A673 (cell line): ENCODE measurements at regions not wholly inside any gene's neighbourhood (a gene's known extent, or its start where the extent isn't known, plus 50 kb on each side); places are given as distances from the start of the nearest gene placed in this dataset.

ENCODE experiments used
- BruUV-seq: library from RNA; stranded (reverse); fragments of 400-500 nt; replicated peaks from 2 replicates; lab custom pipeline; 2021; lab: Mats Ljungman, UMichigan
- CTCF ChIA-PET: fragments of 300-600 bp; sonication (Branson Sonifier 250); formaldehyde crosslinking; loops from one replicate; lab custom pipeline; 2022; ENCODE audit warnings: antibody characterized with exemption; lab: Charles Lee
- POLR2A ChIA-PET: fragments of 300-600 bp; sonication (Branson Sonifier 250); formaldehyde crosslinking; loops from one replicate; lab custom pipeline; 2022; ENCODE audit warnings: antibody characterized with exemption; ENCODE audit not compliant: low non-redundant PET; lab: Charles Lee
- DNase-seq: peaks from one replicate; pipeline ENCODE4 v3.0.0-alpha.2; 2015; ENCODE audit warnings: low spot score
- H3K27ac ChIP-seq: fragments of 200-600 bp; sonication (generic); 2 replicates; pipeline ENCODE4 v1.5.1; 2016; ENCODE audit warnings: mixed run types, low read depth, mild to moderate bottlenecking, mixed read lengths, antibody characterized with exemption, low read length; ENCODE audit not compliant: poor library complexity, severe bottlenecking
- H3K27me3 ChIP-seq: fragments of 200-600 bp; sonication (generic); replicated peaks from 2 replicates; pipeline ENCODE4 v1.6.1; 2017; ENCODE audit warnings: mixed run types, low read depth, mild to moderate bottlenecking, mixed read lengths, antibody characterized with exemption, low read length; ENCODE audit not compliant: insufficient read depth, poor library complexity
- H3K36me3 ChIP-seq: fragments of 200-600 bp; sonication (generic); 2 replicates; pipeline ENCODE4 v1.6.1; 2016; ENCODE audit warnings: mixed run types, mild to moderate bottlenecking, mixed read lengths, antibody characterized with exemption, low read length; ENCODE audit not compliant: insufficient read depth, poor library complexity, severe bottlenecking
- H3K4me1 ChIP-seq: fragments of 200-600 bp; sonication (generic); 2 replicates; pipeline ENCODE4 v1.6.1; 2017; ENCODE audit warnings: mixed run types, mild to moderate bottlenecking, mixed read lengths, antibody characterized with exemption, low read length; ENCODE audit not compliant: insufficient read depth, poor library complexity, severe bottlenecking
- H3K4me3 ChIP-seq: fragments of 200-600 bp; sonication (generic); 2 replicates; pipeline ENCODE4 v1.5.1; 2016; ENCODE audit warnings: low read depth, mixed run types, mild to moderate bottlenecking, mixed read lengths, low read length; ENCODE audit not compliant: poor library complexity, severe bottlenecking
- H3K9me3 ChIP-seq: fragments of 200-600 bp; sonication (generic); 2 replicates; pipeline ENCODE4 v1.6.1; 2016; ENCODE audit warnings: mixed run types, low read depth, mild to moderate bottlenecking, mixed read lengths, antibody characterized with exemption, low read length; ENCODE audit not compliant: poor library complexity, severe bottlenecking
- EZH2 ChIP-seq: fragments of 200-600 bp; sonication (generic); IDR thresholded peaks from 2 replicates; pipeline ENCODE4 v1.6.1; 2017; ENCODE audit warnings: borderline replicate concordance, low read depth, mild to moderate bottlenecking, mixed read lengths, antibody characterized with exemption, low read length; ENCODE audit not compliant: poor library complexity, severe bottlenecking
- intact Hi-C: fragments of 100-400 bp; cut with micrococcal nuclease; formaldehyde crosslinking; loops from one replicate; pipeline ENCODE4 v1.10.0; 2022; ENCODE audit not compliant: unreplicated experiment
- TF ChIP-seq, protein P1 (sequence below): fragments of 300-800, 200-600 bp; sonication (generic); conservative IDR thresholded peaks from 2 replicates; pipeline ENCODE4 v1.5.1; 2017; ENCODE audit warnings: low read depth, mild to moderate bottlenecking, antibody characterized with exemption, low read length, moderate library complexity, mixed read lengths

DNA sequence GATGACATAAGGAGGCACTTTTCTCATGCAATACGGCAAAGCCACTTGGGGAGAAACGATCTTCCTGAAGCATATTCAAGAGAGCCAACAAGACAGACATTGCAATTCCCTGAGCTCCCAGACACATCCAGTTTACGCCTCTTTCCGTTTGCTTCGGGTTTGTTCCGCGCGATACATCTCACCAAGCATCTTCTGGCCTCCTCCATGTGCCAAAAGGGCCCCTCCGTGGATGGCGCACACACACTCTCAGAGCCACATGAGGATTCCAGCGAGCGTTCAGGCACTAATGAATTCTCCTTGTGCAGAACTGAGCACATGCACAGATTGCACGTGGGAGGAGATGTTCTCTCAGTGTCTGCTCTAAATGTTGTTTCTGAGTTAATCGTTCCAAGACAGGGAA, 146.7 kb upstream of the SHISA6 start:
- Histone ChIP-seq H3K4me3 (no peak overlapping the region), H3K27ac (no peak overlapping the region), H3K27me3 (no peaks in the 10 kb centered on the region), H3K36me3 (no peaks in the 10 kb centered on the region), H3K9me3 (no peaks in the 10 kb centered on the region), H3K4me1 (no peaks in the 10 kb centered on the region)
- POLR2A ChIA-PET: no interaction called here
- DNase-seq: no peak
- TF ChIP-seq, protein P1, sequence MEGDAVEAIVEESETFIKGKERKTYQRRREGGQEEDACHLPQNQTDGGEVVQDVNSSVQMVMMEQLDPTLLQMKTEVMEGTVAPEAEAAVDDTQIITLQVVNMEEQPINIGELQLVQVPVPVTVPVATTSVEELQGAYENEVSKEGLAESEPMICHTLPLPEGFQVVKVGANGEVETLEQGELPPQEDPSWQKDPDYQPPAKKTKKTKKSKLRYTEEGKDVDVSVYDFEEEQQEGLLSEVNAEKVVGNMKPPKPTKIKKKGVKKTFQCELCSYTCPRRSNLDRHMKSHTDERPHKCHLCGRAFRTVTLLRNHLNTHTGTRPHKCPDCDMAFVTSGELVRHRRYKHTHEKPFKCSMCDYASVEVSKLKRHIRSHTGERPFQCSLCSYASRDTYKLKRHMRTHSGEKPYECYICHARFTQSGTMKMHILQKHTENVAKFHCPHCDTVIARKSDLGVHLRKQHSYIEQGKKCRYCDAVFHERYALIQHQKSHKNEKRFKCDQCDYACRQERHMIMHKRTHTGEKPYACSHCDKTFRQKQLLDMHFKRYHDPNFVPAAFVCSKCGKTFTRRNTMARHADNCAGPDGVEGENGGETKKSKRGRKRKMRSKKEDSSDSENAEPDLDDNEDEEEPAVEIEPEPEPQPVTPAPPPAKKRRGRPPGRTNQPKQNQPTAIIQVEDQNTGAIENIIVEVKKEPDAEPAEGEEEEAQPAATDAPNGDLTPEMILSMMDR: no peak
- TF ChIP-seq EZH2: no peak
- CTCF ChIA-PET: no interaction called here
- BruUV-seq: no TSS peak
- intact Hi-C loops: no loop called here

DNA sequence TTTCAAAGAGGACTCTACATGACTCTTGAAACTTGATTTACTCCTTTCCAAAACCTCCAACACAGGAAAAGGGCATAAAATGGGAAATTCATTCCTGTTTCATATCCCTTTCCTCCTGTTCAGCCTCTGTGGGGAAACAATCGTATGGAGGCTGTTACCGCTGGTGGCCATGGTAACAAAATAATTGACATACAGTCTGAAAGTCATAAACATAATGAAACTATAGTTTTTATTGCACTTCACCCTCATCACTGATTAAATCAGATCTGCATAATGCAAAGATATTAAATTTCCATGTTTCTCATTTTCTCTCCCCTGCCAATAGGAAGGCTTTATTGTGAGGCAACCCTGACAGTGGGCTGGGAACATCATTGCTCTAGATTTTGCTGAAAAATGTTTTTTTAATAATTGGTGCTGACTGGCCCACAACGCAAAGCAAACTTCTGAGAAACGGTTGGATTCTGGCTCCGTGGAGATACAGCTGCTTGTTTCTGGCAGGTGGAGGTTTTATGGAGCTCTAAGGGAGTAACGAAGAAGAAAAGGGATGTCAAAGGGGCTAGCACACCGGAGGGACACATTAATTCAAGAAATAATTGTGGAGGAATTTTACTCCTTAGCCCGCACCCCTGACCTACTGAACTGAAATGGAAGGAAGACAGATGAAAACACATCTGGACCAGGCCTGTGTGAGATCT, 154.2 kb upstream of the SHISA6 start:
- Histone ChIP-seq H3K27ac (no peak overlapping the region), H3K27me3 (peaks cover 4% of the 10 kb centered on the region), H3K9me3 (no peaks in the 10 kb centered on the region), H3K4me1 (no peaks in the 10 kb centered on the region), H3K36me3 (no peaks in the 10 kb centered on the region), H3K4me3 (no peak overlapping the region)
- BruUV-seq: no TSS peak
- POLR2A ChIA-PET: no interaction called here
- no peak for TF ChIP-seq EZH2
- TF ChIP-seq, protein P1: no peak
- CTCF ChIA-PET: no interaction called here
- DNase-seq: no peak
- intact Hi-C loops: no loop called here

DNA sequence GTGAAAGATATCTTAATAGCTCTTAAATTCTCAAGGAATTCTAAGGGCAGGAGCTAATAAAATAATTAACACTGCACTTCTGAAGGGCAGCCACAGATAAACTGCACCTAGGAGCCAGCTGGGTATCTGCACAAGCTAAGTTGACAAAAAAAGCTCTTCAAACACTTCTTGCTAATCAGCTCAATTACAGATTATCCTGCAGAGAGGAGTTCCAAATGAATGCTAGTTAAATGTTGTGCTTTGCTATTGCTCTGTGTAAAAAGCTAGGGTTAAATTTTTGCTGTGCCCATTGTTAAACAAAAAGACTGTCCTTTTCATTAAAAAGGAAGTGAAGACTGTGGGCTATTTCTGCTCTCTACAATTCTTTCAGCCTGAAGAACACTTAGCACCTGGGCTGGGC, 158.5 kb upstream of the SHISA6 start:
- intact Hi-C loops: no loop called here

More for the DNA sequence above, 158.5 kb upstream of the SHISA6 start:
- CTCF ChIA-PET: no interaction called here
- no peak for TF ChIP-seq EZH2
- TF ChIP-seq, protein P1: no peak
- Histone ChIP-seq H3K4me3 (no peak overlapping the region), H3K9me3 (no peaks in the 10 kb centered on the region), H3K27me3 (peaks cover 4% of the 10 kb centered on the region), H3K27ac (no peak overlapping the region), H3K4me1 (no peaks in the 10 kb centered on the region), H3K36me3 (no peaks in the 10 kb centered on the region)
- no peak for DNase-seq
- BruUV-seq: no TSS peak
- POLR2A ChIA-PET: no interaction called here
